ENCODE measurements at regions not wholly inside any gene's neighbourhood (a gene's known extent, or its start where the extent isn't known, plus 50 kb on each side); places are given as distances from the start of the nearest gene placed in this dataset.

DNA sequence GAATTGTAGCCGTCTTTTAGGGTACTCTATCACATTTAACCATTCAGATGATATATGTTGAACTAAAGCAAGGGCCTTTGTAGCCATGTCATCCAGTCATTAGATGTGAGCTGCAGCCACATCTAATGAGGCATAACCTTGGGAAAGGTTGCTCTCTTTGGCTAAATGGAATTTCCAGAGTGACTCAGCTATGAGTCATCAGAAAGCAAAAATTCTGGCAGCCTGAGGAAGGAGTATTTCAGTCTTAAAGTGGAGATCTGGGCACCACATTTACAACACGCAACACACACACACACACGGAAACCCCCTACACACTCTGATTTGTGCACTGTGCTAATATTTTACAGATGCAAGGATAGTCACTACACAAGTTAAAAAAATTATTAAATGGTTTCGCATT lies 176.9 kb upstream of the ZWINT start:
- TF ChIP-seq, protein P1, sequence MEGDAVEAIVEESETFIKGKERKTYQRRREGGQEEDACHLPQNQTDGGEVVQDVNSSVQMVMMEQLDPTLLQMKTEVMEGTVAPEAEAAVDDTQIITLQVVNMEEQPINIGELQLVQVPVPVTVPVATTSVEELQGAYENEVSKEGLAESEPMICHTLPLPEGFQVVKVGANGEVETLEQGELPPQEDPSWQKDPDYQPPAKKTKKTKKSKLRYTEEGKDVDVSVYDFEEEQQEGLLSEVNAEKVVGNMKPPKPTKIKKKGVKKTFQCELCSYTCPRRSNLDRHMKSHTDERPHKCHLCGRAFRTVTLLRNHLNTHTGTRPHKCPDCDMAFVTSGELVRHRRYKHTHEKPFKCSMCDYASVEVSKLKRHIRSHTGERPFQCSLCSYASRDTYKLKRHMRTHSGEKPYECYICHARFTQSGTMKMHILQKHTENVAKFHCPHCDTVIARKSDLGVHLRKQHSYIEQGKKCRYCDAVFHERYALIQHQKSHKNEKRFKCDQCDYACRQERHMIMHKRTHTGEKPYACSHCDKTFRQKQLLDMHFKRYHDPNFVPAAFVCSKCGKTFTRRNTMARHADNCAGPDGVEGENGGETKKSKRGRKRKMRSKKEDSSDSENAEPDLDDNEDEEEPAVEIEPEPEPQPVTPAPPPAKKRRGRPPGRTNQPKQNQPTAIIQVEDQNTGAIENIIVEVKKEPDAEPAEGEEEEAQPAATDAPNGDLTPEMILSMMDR (conservative IDR thresholded peaks at IDR 0.05 in 1 of 2, IDR thresholded peaks at IDR 0.05 in 1 of 2; ENCODE audit: extremely low read depth in 1 of 2, insufficient read depth in 1 of 2, low read depth in 1 of 2, low read length in 2 of 2) = no peak
- TF ChIP-seq EZH2 (IDR thresholded peaks at IDR 0.05; ENCODE audit: borderline replicate concordance, low read length) = no peak
